ENCODE measurements at regions not wholly inside any gene's neighbourhood (a gene's known extent, or its start where the extent isn't known, plus 50 kb on each side); places are given as distances from the start of the nearest gene placed in this dataset.
"Not testable (repeated sequence)": the region's sequence is repeated elsewhere in the genome, so short reads cannot be mapped to it uniquely, and the experiment has no call there.

DNA sequence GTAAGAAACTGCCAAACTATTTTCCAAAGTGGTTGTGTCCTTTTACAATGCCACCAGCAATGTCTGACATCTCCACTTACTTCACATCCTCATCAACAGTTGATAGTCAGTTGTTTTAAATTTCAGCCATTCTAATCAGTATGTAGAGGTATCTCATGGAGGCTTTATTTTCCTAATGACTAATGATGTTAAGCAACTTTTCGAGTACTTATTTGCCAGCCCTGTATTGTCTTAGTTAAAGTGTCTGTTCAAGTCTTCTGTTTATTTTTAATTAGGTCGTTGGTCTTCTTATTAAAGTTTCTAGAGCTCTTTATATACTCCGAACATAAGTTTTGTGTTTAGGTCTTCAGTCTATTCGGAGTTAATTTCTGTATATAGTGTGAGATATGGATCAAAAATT lies 54.9 kb upstream of the NBPF12 start:
- not testable (repeated sequence) for H3K36me3 ChIP-seq (ENCODE audit: control insufficient read depth in 2 of 2, insufficient read depth in 2 of 2, low read length in 1 of 2); H3K4me1 ChIP-seq (ENCODE audit: control insufficient read depth in 2 of 2, insufficient read depth in 2 of 2, low read length in 1 of 2); H3K27me3 ChIP-seq (ENCODE audit: control insufficient read depth in 1 of 2, insufficient read depth in 2 of 2, low read length in 2 of 2); H3K4me3 ChIP-seq (ENCODE audit: low read depth in 1 of 2, low read length in 2 of 2); H3K27ac ChIP-seq (ENCODE audit: low read depth in 2 of 2, low read length in 1 of 2); H3K9me3 ChIP-seq (ENCODE audit: control insufficient read depth in 2 of 2, insufficient read depth in 1 of 2, low read depth in 1 of 2, low read length in 1 of 2)
- WGBS, 2 donors: 75 to 77% methylated on average over 4 of the region's 4 CpGs

DNA sequence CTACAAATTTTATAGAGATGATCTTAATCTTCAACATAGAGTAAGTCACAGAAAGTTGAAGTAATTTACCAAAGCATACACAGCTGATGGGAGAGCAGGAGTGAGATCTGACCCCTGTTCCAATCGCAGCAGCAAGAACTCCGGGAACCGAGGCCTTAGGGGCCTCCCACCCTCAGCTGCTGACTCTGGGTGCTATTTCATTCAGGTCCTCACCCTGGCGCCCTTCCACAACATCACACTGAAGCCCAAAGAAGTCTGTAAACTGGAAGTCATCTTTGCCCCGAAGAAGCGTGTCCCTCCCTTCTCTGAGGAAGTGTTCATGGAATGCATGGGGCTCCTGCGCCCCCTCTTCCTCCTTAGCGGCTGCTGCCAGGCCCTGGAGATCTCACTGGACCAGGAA lies 57.0 kb upstream of the NBPF12 start:
- 78 to 89% methylated on average over 2 to 5 of the region's 8 CpGs for WGBS, 2 donors
- H3K27ac ChIP-seq (ENCODE audit: low read depth in 2 of 2, low read length in 1 of 2); H3K4me1 ChIP-seq (ENCODE audit: control insufficient read depth in 2 of 2, insufficient read depth in 2 of 2, low read length in 1 of 2); H3K4me3 ChIP-seq (ENCODE audit: low read depth in 1 of 2, low read length in 2 of 2); H3K9me3 ChIP-seq (ENCODE audit: control insufficient read depth in 2 of 2, insufficient read depth in 1 of 2, low read depth in 1 of 2, low read length in 1 of 2); H3K36me3 ChIP-seq (ENCODE audit: control insufficient read depth in 2 of 2, insufficient read depth in 2 of 2, low read length in 1 of 2); H3K27me3 ChIP-seq (ENCODE audit: control insufficient read depth in 1 of 2, insufficient read depth in 2 of 2, low read length in 2 of 2): not testable (repeated sequence)

DNA sequence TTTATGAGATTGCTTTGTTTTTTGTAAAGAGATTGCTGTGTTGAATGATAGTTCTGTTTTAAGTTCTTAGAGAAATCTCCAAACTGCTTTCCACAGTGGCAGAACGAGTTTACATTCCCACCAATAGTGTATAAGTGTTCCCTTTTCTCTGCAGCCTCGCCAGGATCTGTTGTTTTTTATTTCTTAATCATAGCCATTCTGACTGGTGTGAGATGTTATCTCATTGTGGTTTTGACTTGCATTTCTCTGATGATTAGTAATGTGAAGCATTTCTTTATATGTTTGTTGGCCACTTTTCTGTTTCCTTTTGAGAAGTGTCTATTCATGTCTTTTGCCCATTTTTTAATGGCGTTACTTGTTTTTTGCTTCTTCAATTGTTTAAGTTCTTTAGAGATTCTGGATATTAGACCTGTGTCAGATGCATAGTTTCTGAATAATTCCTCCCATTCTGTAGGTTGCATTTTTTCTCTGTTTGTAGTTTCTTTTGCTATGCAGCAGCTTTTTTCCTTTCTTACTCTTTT lies 74.3 kb upstream of the NBPF12 start:
- WGBS, 2 donors: 59 to 81% methylated on average over 3 of the region's 3 CpGs
- not testable (repeated sequence) for H3K4me3 ChIP-seq (ENCODE audit: low read depth in 1 of 2, low read length in 2 of 2); H3K4me1 ChIP-seq (ENCODE audit: control insufficient read depth in 2 of 2, insufficient read depth in 2 of 2, low read length in 1 of 2); H3K9me3 ChIP-seq (ENCODE audit: control insufficient read depth in 2 of 2, insufficient read depth in 1 of 2, low read depth in 1 of 2, low read length in 1 of 2); H3K27ac ChIP-seq (ENCODE audit: low read depth in 2 of 2, low read length in 1 of 2); H3K27me3 ChIP-seq (ENCODE audit: control insufficient read depth in 1 of 2, insufficient read depth in 2 of 2, low read length in 2 of 2); H3K36me3 ChIP-seq (ENCODE audit: control insufficient read depth in 2 of 2, insufficient read depth in 2 of 2, low read length in 1 of 2)

DNA sequence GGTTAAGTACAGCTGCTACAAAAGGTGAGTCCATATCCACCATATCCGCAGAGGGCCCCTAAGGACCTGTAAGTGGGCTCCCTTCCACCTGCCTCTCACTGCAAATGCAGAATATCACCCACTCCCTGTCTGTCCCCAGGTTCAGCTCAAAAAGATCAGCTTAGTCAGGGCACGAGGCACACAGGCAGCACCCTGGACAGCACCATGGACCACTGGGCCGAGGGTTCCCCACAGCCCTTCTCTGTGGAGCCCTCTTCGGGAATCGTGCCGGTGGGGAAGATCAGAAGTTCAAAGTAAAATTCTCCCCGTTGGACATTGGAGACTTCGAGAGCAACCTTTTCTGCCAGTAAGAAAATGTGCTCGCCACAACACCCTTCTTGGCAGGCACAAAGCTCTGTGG lies 85.0 kb upstream of the NBPF12 start:
- H3K4me1 ChIP-seq (ENCODE audit: control insufficient read depth in 2 of 2, insufficient read depth in 2 of 2, low read length in 1 of 2); H3K9me3 ChIP-seq (ENCODE audit: control insufficient read depth in 2 of 2, insufficient read depth in 1 of 2, low read depth in 1 of 2, low read length in 1 of 2); H3K4me3 ChIP-seq (ENCODE audit: low read depth in 1 of 2, low read length in 2 of 2); H3K36me3 ChIP-seq (ENCODE audit: control insufficient read depth in 2 of 2, insufficient read depth in 2 of 2, low read length in 1 of 2); H3K27ac ChIP-seq (ENCODE audit: low read depth in 2 of 2, low read length in 1 of 2); H3K27me3 ChIP-seq (ENCODE audit: control insufficient read depth in 1 of 2, insufficient read depth in 2 of 2, low read length in 2 of 2): not testable (repeated sequence)
- WGBS, 2 donors: 66 to 72% methylated on average over 6 to 8 of the region's 9 CpGs

DNA sequence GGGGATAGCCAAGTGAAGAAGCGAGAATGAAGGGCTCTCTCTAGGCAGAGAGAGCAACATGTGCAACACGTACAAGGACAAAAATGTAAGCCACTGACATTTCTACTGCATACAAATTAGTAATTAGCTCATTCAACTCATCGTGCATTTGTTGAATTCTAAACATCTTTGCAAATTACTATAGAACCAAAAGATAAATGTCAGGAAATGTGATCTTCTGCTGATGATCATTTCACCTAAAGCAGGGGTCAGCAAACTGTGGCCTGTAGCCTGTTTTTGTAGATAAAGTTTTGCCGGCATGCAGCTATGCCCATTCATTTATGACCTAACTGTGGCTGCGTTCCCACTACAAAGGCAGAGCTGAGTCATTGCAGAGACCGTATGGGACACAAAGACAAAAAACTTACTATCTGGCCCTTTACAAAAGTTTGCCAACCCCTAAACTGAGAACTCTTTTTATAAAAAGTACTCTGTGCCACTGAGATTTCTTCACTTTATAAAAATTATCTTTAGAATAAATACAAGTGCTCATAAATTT lies 87.7 kb upstream of the NBPF12 start:
- H3K27ac ChIP-seq (ENCODE audit: low read depth in 2 of 2, low read length in 1 of 2); H3K9me3 ChIP-seq (ENCODE audit: control insufficient read depth in 2 of 2, insufficient read depth in 1 of 2, low read depth in 1 of 2, low read length in 1 of 2); H3K36me3 ChIP-seq (ENCODE audit: control insufficient read depth in 2 of 2, insufficient read depth in 2 of 2, low read length in 1 of 2); H3K27me3 ChIP-seq (ENCODE audit: control insufficient read depth in 1 of 2, insufficient read depth in 2 of 2, low read length in 2 of 2); H3K4me3 ChIP-seq (ENCODE audit: low read depth in 1 of 2, low read length in 2 of 2); H3K4me1 ChIP-seq (ENCODE audit: control insufficient read depth in 2 of 2, insufficient read depth in 2 of 2, low read length in 1 of 2): not testable (repeated sequence)
- 59 to 64% methylated on average over 6 of the region's 6 CpGs for WGBS, 2 donors

DNA sequence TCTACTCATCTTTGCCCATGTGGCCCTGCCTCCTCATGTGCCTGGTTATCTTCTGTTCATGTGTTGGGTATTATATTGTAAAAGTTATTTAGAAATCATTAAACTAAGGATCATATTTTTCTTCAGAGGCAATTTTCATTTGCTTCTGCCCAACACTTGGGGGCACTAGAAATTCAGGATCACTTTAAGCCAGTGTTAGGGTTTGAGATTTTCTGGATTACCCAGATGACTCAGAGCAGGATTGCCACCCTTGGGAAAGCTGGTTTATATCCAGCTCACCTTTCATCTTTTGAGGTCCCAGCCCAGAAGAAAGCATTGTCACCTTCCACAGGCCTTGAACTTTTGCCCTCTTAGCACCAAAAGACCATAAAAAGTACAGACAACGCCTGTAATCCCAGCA lies 99.4 kb upstream of the NBPF12 start:
- H3K36me3 ChIP-seq (ENCODE audit: control insufficient read depth in 2 of 2, insufficient read depth in 2 of 2, low read length in 1 of 2); H3K27me3 ChIP-seq (ENCODE audit: control insufficient read depth in 1 of 2, insufficient read depth in 2 of 2, low read length in 2 of 2); H3K9me3 ChIP-seq (ENCODE audit: control insufficient read depth in 2 of 2, insufficient read depth in 1 of 2, low read depth in 1 of 2, low read length in 1 of 2); H3K4me3 ChIP-seq (ENCODE audit: low read depth in 1 of 2, low read length in 2 of 2); H3K27ac ChIP-seq (ENCODE audit: low read depth in 2 of 2, low read length in 1 of 2); H3K4me1 ChIP-seq (ENCODE audit: control insufficient read depth in 2 of 2, insufficient read depth in 2 of 2, low read length in 1 of 2): not testable (repeated sequence)
- WGBS, 2 donors: no CpG with 5 or more reads among the region's 1 CpG

DNA sequence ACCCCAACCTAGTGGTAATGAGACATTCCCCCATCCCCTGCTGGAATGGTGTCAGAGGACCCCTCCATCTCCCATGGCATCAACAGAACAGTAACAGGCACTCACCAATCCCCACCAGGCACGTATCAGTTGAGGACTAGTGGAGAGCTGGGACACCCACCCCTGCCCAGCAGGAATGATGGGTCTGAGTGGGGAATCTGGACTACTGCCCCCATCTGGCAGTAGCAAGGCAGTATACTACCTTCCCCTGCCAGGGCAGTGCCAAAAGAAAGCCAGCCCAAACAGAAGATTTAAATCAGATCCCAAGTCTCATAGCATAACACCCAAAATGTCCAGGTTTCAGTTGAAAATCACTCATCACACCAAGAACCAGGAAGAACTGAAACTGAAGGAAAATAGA lies 111.2 kb upstream of the NBPF12 start:
- no CpG with 5 or more reads among the region's 1 CpG for whole genome bisulfite sequencing, 2 donors
- H3K27ac ChIP-seq (ENCODE audit: low read depth in 2 of 2, low read length in 1 of 2); H3K4me1 ChIP-seq (ENCODE audit: control insufficient read depth in 2 of 2, insufficient read depth in 2 of 2, low read length in 1 of 2): not testable (repeated sequence)

DNA sequence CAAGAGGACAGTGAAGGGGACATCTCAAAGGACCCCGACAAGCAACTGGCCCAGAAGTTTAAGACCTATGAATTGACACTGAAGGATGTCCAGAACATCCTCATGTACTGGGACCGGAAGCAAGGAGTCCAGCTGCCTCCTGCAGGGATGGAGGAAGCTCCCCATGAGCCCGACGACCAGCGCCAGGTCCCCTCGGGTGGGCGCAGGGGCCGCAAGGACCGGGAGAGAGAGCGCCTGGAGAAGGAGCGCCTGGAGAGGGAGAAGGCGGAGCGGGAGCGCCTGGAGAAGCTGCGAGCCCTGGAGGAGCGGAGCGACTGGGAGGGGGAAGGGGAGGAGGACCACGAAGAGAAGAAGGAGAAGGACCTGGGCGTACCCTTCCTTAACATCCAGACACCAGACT lies 143.9 kb upstream of the NBPF12 start:
- H3K9me3 ChIP-seq (ENCODE audit: control insufficient read depth in 2 of 2, insufficient read depth in 1 of 2, low read depth in 1 of 2, low read length in 1 of 2); H3K4me3 ChIP-seq (ENCODE audit: low read depth in 1 of 2, low read length in 2 of 2); H3K36me3 ChIP-seq (ENCODE audit: control insufficient read depth in 2 of 2, insufficient read depth in 2 of 2, low read length in 1 of 2); H3K4me1 ChIP-seq (ENCODE audit: control insufficient read depth in 2 of 2, insufficient read depth in 2 of 2, low read length in 1 of 2); H3K27me3 ChIP-seq (ENCODE audit: control insufficient read depth in 1 of 2, insufficient read depth in 2 of 2, low read length in 2 of 2); H3K27ac ChIP-seq (ENCODE audit: low read depth in 2 of 2, low read length in 1 of 2): not testable (repeated sequence)
- 93 to 94% methylated on average over 19 of the region's 19 CpGs for WGBS, 2 donors

More for the DNA sequence above, 111.2 kb upstream of the NBPF12 start:
- not testable (repeated sequence) for H3K4me3 ChIP-seq (ENCODE audit: low read depth in 1 of 2, low read length in 2 of 2); H3K9me3 ChIP-seq (ENCODE audit: control insufficient read depth in 2 of 2, insufficient read depth in 1 of 2, low read depth in 1 of 2, low read length in 1 of 2); H3K27me3 ChIP-seq (ENCODE audit: control insufficient read depth in 1 of 2, insufficient read depth in 2 of 2, low read length in 2 of 2); H3K36me3 ChIP-seq (ENCODE audit: control insufficient read depth in 2 of 2, insufficient read depth in 2 of 2, low read length in 1 of 2)

DNA sequence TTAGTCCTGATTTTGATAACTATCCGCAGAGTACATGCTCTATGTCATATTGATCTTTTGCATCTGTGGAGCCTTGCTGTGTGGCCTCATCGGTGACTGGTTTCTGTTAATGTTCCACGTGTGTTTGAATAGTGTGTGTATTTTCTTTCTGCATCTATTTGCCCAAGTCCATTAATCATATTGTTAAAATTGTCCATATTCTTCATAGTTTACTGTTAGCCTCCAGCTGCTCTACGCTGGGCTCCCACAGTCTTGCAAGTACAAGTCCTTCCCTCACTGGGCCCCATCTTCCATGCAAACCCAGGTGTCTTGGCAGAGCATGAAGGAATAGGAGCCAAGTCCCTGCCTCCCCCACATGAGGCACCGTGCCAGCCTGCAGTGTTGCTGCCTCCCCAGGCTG lies 145.4 kb upstream of the NBPF12 start:
- 27 to 34% methylated on average over 4 to 5 of the region's 5 CpGs for WGBS, 2 donors
- not testable (repeated sequence) for H3K36me3 ChIP-seq (ENCODE audit: control insufficient read depth in 2 of 2, insufficient read depth in 2 of 2, low read length in 1 of 2); H3K27ac ChIP-seq (ENCODE audit: low read depth in 2 of 2, low read length in 1 of 2); H3K4me3 ChIP-seq (ENCODE audit: low read depth in 1 of 2, low read length in 2 of 2); H3K9me3 ChIP-seq (ENCODE audit: control insufficient read depth in 2 of 2, insufficient read depth in 1 of 2, low read depth in 1 of 2, low read length in 1 of 2); H3K4me1 ChIP-seq (ENCODE audit: control insufficient read depth in 2 of 2, insufficient read depth in 2 of 2, low read length in 1 of 2); H3K27me3 ChIP-seq (ENCODE audit: control insufficient read depth in 1 of 2, insufficient read depth in 2 of 2, low read length in 2 of 2)

DNA sequence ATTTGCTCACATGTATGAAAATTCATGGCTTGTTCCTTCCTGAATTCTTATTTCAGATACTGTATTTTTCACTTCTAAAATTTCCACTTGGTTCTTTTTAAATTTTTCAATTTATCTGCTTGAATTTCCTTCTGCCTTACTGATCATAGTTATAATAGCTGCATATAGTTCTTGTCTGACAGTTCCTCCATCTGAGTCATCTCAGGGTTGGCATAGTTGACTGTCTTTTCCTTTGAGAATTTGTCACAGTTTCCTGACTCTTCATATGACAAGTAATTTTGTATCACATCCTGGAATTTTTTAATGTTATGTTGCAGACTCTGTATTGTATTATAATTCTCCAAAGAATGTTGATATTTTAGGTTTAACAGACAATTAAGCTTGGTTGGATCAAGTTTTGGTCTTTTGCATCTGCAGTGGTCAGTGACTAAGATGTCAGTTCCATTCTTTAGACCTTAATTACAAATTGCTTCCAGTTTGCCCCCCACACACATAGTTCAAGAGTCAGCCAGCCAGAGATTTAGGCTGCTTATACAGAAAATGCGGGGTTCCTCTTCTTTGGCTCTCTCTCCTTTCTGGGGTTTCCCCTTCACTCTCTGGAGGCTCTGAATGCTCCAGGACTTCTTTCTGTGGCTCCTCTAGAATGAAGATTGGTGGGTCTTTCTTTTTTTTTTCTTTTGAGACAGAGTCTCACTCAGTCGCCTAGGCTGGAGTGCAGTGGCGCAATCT lies 153.7 kb upstream of the NBPF12 start:
- WGBS, 2 donors: 63 to 88% methylated on average over 1 of the region's 3 CpGs
- not testable (repeated sequence) for H3K9me3 ChIP-seq (ENCODE audit: control insufficient read depth in 2 of 2, insufficient read depth in 1 of 2, low read depth in 1 of 2, low read length in 1 of 2); H3K4me3 ChIP-seq (ENCODE audit: low read depth in 1 of 2, low read length in 2 of 2); H3K27ac ChIP-seq (ENCODE audit: low read depth in 2 of 2, low read length in 1 of 2); H3K4me1 ChIP-seq (ENCODE audit: control insufficient read depth in 2 of 2, insufficient read depth in 2 of 2, low read length in 1 of 2); H3K36me3 ChIP-seq (ENCODE audit: control insufficient read depth in 2 of 2, insufficient read depth in 2 of 2, low read length in 1 of 2); H3K27me3 ChIP-seq (ENCODE audit: control insufficient read depth in 1 of 2, insufficient read depth in 2 of 2, low read length in 2 of 2)
